ENCODE measurements at regions not wholly inside any gene's neighbourhood (a gene's known extent, or its start where the extent isn't known, plus 50 kb on each side); places are given as distances from the start of the nearest gene placed in this dataset.

DNA sequence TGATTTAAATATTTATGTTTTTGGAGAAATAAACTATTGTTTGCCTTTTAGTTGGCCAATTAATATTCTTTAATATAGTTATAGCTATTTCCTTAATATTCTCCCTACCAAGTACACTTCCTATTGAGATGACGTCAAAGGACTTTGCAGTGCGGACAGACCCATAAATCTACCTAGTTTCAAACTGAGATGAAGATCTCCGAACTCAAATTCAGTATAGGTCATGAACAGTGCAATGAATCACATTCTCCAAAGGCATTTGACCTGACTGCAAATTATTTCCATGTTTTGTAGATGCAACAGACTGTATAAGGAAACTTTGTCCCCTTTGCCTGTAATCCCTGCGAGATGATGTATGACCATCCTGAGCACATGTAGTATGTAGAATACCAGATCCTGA, 342.6 kb upstream of the FIGN start:
- Histone ChIP-seq H3K4me3 (ENCODE audit: low read length) (no peak overlapping the region), H3K4me2 (ENCODE audit: low read length) (no peak overlapping the region), H3K9ac (ENCODE audit: low read length) (no peak overlapping the region), H3K27me3 (ENCODE audit: low read depth, low read length) (no peaks in the 10 kb centered on the region), H3K9me3 (ENCODE audit: insufficient read depth, low read length) (no peaks in the 10 kb centered on the region), H2AFZ (ENCODE audit: low read depth, low read length) (no peak overlapping the region), H3K27ac (ENCODE audit: low read length) (no peak overlapping the region), H4K20me1 (ENCODE audit: insufficient read depth, low read length) (no peaks in the 10 kb centered on the region), H3K4me1 (ENCODE audit: low read length) (no peaks in the 10 kb centered on the region), H3K36me3 (replicated peaks; ENCODE audit: low read depth, low read length) (no peaks in the 10 kb centered on the region), H3K79me2 (ENCODE audit: low read length) (no peaks in the 10 kb centered on the region)
- TF ChIP-seq EZH2phosphoT487 (IDR thresholded peaks at IDR 0.05; ENCODE audit: low read depth) = no peak
- TF ChIP-seq, protein P1, sequence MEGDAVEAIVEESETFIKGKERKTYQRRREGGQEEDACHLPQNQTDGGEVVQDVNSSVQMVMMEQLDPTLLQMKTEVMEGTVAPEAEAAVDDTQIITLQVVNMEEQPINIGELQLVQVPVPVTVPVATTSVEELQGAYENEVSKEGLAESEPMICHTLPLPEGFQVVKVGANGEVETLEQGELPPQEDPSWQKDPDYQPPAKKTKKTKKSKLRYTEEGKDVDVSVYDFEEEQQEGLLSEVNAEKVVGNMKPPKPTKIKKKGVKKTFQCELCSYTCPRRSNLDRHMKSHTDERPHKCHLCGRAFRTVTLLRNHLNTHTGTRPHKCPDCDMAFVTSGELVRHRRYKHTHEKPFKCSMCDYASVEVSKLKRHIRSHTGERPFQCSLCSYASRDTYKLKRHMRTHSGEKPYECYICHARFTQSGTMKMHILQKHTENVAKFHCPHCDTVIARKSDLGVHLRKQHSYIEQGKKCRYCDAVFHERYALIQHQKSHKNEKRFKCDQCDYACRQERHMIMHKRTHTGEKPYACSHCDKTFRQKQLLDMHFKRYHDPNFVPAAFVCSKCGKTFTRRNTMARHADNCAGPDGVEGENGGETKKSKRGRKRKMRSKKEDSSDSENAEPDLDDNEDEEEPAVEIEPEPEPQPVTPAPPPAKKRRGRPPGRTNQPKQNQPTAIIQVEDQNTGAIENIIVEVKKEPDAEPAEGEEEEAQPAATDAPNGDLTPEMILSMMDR (IDR thresholded peaks at IDR 0.05; ENCODE audit: low read depth, low read length) = no peak

DNA sequence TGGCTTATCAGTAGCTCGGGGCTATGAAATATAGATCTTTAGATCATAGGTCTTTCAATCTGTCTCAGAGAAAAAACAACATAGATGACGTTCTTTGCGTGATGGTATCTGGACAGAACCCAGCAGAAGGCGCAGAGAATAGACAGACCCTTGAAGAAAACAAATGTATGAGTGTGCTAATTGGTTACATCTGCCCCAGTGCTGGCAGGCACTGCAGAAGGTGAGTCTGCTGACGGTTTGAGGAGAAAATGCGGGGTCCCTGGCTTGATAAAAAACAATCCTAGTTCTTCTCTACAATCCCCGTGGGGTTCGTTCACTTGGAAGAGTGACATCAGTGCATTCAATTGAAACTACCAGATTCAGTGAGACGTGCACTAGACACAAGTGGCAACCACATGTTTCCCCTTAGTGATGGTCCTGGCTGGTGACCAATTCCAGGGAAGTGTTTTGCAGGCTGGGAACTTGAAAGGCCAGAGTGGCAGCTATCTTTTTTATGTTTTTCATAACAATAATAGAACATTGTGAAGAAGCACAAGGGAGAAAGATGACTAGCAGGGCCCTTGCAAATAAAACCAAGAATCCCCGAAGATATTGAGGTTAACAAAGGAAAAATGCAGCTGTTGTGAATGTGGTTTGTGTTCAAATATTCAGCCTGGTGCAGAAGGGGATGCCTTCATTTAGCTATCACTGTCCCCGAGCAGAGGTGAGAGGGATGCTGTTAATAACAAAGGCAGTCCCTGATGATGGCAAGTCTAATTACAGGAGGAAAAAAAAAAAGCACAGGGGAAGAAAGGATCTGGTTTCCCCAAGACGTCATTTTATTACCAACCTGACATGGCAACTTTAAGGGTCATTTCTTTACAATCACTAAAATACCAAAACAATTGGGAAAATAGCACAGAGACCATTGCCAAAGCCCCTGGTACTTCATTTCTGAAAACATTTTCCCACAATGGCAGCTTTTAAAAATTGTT, 337.6 kb upstream of the FIGN start:
- TF ChIP-seq, protein P1 (IDR thresholded peaks at IDR 0.05; ENCODE audit: low read depth, low read length) = no peak
- TF ChIP-seq EZH2phosphoT487 (IDR thresholded peaks at IDR 0.05; ENCODE audit: low read depth) = no peak
- H3K4me1 ChIP-seq (ENCODE audit: low read length) = no peaks in the 10 kb centered on the region
- no peaks in the 10 kb centered on the region for H3K9me3 ChIP-seq (ENCODE audit: insufficient read depth, low read length)
- no peak overlapping the region for H3K9ac ChIP-seq (ENCODE audit: low read length)
- no peak overlapping the region for H3K27ac ChIP-seq (ENCODE audit: low read length)
- H3K79me2 ChIP-seq (ENCODE audit: low read length) = no peaks in the 10 kb centered on the region
- H4K20me1 ChIP-seq (ENCODE audit: insufficient read depth, low read length) = no peaks in the 10 kb centered on the region
- H3K36me3 ChIP-seq (replicated peaks; ENCODE audit: low read depth, low read length) = no peaks in the 10 kb centered on the region
- H3K4me2 ChIP-seq (ENCODE audit: low read length) = no peak overlapping the region
- H3K27me3 ChIP-seq (ENCODE audit: low read depth, low read length) = no peaks in the 10 kb centered on the region
- H2AFZ ChIP-seq (ENCODE audit: low read depth, low read length) = peak overlapping the region; percentile 55; the same call in 1 of the 2 replicates
- no peak overlapping the region for H3K4me3 ChIP-seq (ENCODE audit: low read length)

DNA sequence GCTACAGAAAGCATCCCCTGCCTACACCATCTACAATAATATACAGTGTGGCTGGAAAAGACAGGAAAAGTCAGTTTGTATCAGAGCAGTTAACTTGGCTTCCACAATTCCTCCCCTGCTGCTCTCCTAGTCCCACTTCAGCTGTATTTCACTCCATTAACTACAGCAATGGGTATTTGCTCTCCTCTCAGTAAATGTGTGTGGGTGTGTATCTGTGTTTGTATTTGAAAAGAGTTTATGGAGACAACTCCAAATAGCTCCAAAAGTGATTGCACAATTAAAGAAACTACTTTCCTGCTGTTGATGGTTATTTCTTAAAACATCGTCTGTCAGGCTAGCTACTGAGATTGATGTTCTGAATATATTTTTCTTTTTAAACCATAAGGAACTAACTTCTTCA, 333.7 kb upstream of the FIGN start:
- no peak for TF ChIP-seq EZH2phosphoT487 (IDR thresholded peaks at IDR 0.05; ENCODE audit: low read depth)
- TF ChIP-seq, protein P1 (IDR thresholded peaks at IDR 0.05; ENCODE audit: low read depth, low read length) = no peak
- Histone ChIP-seq H3K27me3 (ENCODE audit: low read depth, low read length) (no peaks in the 10 kb centered on the region), H3K4me2 (ENCODE audit: low read length) (no peak overlapping the region)

DNA sequence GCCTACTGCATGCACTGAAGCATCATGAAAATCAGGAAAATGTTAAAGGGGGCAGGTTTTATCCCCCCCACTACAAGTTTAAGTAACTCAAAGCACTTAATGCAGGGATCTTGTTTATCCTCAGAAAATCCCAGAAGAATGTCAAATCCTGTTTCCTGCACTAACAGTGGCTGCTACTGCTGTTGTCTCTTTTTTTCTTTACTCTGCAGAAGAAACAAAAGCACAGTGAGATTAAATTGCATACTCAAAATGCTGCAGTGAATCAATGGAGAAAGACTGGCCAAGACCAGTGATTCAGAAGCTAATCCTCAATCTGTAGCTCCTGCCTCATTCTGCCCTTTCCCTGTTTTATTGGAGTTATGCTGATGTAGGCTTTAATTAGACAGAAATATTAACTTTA, 332.3 kb upstream of the FIGN start:
- H3K9ac ChIP-seq (ENCODE audit: low read length) = no peak overlapping the region
- TF ChIP-seq, protein P1 (IDR thresholded peaks at IDR 0.05; ENCODE audit: low read depth, low read length) = no peak
- no peak for TF ChIP-seq EZH2phosphoT487 (IDR thresholded peaks at IDR 0.05; ENCODE audit: low read depth)
- H4K20me1 ChIP-seq (ENCODE audit: insufficient read depth, low read length) = no peaks in the 10 kb centered on the region

More for the DNA sequence above, 333.7 kb upstream of the FIGN start:
- Histone ChIP-seq H3K4me3 (ENCODE audit: low read length) (no peak overlapping the region), H3K4me1 (ENCODE audit: low read length) (no peaks in the 10 kb centered on the region), H3K36me3 (replicated peaks; ENCODE audit: low read depth, low read length) (no peaks in the 10 kb centered on the region), H3K27ac (ENCODE audit: low read length) (no peak overlapping the region), H3K9ac (ENCODE audit: low read length) (no peak overlapping the region), H3K9me3 (ENCODE audit: insufficient read depth, low read length) (no peaks in the 10 kb centered on the region), H2AFZ (ENCODE audit: low read depth, low read length) (no peak overlapping the region), H3K79me2 (ENCODE audit: low read length) (no peaks in the 10 kb centered on the region), H4K20me1 (ENCODE audit: insufficient read depth, low read length) (no peaks in the 10 kb centered on the region)

More for the DNA sequence above, 332.3 kb upstream of the FIGN start:
- H3K27ac ChIP-seq (ENCODE audit: low read length) = no peak overlapping the region
- no peaks in the 10 kb centered on the region for H3K36me3 ChIP-seq (replicated peaks; ENCODE audit: low read depth, low read length)
- H2AFZ ChIP-seq (ENCODE audit: low read depth, low read length) = no peak overlapping the region
- no peak overlapping the region for H3K4me2 ChIP-seq (ENCODE audit: low read length)
- no peaks in the 10 kb centered on the region for H3K9me3 ChIP-seq (ENCODE audit: insufficient read depth, low read length)
- no peaks in the 10 kb centered on the region for H3K27me3 ChIP-seq (ENCODE audit: low read depth, low read length)
- H3K4me1 ChIP-seq (ENCODE audit: low read length) = no peaks in the 10 kb centered on the region
- H3K4me3 ChIP-seq (ENCODE audit: low read length) = no peak overlapping the region
- H3K79me2 ChIP-seq (ENCODE audit: low read length) = no peaks in the 10 kb centered on the region
